ENCODE measurements at regions not wholly inside any gene's neighbourhood (a gene's known extent, or its start where the extent isn't known, plus 50 kb on each side); places are given as distances from the start of the nearest gene placed in this dataset.

DNA sequence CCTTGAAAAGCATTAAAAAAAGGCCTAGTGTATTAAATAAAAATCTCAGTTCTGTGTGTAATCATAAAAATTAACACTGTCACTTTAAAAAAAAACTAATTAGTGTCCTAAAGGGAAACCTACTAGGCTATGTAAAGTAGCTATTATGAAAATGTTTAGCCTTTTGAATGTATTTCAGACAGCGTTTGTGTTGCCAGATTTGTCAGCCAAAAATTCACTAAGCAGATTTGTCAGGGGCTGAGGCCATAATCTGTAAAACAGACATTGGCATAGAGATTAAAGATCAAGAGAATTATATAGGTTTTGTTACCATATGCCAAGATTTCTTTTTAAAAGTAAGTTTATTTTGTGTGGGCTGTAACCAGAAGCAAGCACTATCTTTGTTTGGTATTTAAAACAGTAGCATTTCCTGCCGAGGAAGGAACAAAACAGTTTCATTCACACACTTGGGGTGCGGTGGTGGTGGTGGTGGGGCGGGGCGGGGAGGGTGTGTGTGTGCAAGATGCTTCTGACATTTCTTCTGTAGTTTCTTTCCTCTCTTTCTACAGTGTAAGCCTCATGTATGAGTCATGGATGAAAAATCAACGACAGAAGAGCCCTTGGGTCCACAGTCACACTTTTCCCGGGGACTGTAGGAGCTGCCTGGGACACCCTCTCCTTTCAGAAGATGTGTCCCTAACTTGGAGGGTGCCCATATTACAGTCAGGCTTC is 328.5 kb upstream of the FANCL start:
- TF ChIP-seq, protein P1, sequence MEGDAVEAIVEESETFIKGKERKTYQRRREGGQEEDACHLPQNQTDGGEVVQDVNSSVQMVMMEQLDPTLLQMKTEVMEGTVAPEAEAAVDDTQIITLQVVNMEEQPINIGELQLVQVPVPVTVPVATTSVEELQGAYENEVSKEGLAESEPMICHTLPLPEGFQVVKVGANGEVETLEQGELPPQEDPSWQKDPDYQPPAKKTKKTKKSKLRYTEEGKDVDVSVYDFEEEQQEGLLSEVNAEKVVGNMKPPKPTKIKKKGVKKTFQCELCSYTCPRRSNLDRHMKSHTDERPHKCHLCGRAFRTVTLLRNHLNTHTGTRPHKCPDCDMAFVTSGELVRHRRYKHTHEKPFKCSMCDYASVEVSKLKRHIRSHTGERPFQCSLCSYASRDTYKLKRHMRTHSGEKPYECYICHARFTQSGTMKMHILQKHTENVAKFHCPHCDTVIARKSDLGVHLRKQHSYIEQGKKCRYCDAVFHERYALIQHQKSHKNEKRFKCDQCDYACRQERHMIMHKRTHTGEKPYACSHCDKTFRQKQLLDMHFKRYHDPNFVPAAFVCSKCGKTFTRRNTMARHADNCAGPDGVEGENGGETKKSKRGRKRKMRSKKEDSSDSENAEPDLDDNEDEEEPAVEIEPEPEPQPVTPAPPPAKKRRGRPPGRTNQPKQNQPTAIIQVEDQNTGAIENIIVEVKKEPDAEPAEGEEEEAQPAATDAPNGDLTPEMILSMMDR (conservative IDR thresholded peaks at IDR 0.05): no peak
- TF ChIP-seq EZH2 (IDR thresholded peaks at IDR 0.05; ENCODE audit: low read depth): no peak

Measured in PC-9 (cell line).